Stomach (tissue), 4 donors: ENCODE measurements at regions not wholly inside any gene's neighbourhood (a gene's known extent, or its start where the extent isn't known, plus 50 kb on each side); places are given as distances from the start of the nearest gene placed in this dataset.

ENCODE experiments used
- EP300 ChIP-seq: sonication (generic); formaldehyde crosslinking; IDR thresholded peaks from one replicate; pipeline ENCODE4 v1.6.1; 2017; ENCODE audit warnings: antibody characterized with exemption
- POLR2A ChIP-seq, 4 donors: fragments of 450-650 bp; IDR thresholded peaks; one replicate each; pipeline ENCODE4 v1.6.1; 2016; ENCODE audit warnings: antibody characterized with exemption in 4 of 4, control low read depth in 2 of 4, mild to moderate bottlenecking in 1 of 4, moderate library complexity in 1 of 4
- POLR2AphosphoS5 ChIP-seq, 3 donors: sonication (generic); formaldehyde crosslinking; IDR thresholded peaks; one replicate each; pipeline ENCODE4 v1.6.1; 2016; ENCODE audit warnings: antibody characterized with exemption in 3 of 3
- TF ChIP-seq, protein P1 (sequence below), 7 experiments: fragments of 450-650 bp in 4 of 7; fragments of 200-600 bp in 3 of 7; sonication (generic) in 3 of 7; IDR thresholded peaks; one replicate each; pipeline ENCODE4 v1.5.1; 2016 to 2019; ENCODE audit warnings: antibody characterized with exemption in 7 of 7, control low read depth in 2 of 7, mild to moderate bottlenecking in 1 of 7

DNA sequence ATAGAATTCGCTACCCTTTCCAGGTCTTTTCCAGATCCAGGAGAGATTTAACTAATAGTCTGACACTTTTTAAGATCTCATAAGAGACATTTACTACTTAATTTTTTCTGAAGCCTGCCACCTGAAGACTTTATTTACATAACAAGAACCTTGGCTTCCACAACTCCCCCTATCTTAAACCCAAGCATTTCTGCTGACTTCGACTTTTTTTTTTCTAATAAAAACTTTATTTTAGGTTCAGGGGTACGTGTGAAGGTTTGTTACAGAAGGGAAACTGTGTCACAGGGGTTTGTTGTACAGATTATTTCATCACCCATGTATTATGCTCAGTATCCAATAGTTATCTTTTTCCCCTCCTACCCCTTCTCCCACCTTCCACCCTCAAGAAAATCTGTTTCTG lies 64.9 kb upstream of the OR14J1 start:
- TF ChIP-seq, protein P1, sequence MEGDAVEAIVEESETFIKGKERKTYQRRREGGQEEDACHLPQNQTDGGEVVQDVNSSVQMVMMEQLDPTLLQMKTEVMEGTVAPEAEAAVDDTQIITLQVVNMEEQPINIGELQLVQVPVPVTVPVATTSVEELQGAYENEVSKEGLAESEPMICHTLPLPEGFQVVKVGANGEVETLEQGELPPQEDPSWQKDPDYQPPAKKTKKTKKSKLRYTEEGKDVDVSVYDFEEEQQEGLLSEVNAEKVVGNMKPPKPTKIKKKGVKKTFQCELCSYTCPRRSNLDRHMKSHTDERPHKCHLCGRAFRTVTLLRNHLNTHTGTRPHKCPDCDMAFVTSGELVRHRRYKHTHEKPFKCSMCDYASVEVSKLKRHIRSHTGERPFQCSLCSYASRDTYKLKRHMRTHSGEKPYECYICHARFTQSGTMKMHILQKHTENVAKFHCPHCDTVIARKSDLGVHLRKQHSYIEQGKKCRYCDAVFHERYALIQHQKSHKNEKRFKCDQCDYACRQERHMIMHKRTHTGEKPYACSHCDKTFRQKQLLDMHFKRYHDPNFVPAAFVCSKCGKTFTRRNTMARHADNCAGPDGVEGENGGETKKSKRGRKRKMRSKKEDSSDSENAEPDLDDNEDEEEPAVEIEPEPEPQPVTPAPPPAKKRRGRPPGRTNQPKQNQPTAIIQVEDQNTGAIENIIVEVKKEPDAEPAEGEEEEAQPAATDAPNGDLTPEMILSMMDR (IDR thresholded peaks at IDR 0.05), result no peak
- TF ChIP-seq POLR2A (IDR thresholded peaks at IDR 0.05) (no peak), POLR2AphosphoS5 (IDR thresholded peaks at IDR 0.05) (no peak), EP300 (no peak)
